ENCODE measurements at regions not wholly inside any gene's neighbourhood (a gene's known extent, or its start where the extent isn't known, plus 50 kb on each side); places are given as distances from the start of the nearest gene placed in this dataset.

- ChIA-PET CTCF (no interaction called here), POLR2A (no interaction called here)
- no peak for TF ChIP-seq CTCF (IDR thresholded peaks at IDR 0.05; ENCODE audit: control extremely low read depth, extremely low read depth, low read depth, missing control alignments)
- DNase-seq (ENCODE audit: extremely low spot score): no peak
These were observed 322.1 kb upstream of the AUTS2 start for GRCh38 chr7:69276011-69276729.

- DNase-seq (ENCODE audit: extremely low spot score): no peak
- CTCF ChIA-PET: no interaction called here
- POLR2A ChIA-PET: no interaction called here
- no peak for TF ChIP-seq CTCF (IDR thresholded peaks at IDR 0.05; ENCODE audit: control extremely low read depth, extremely low read depth, low read depth, missing control alignments)
These were observed 320.9 kb upstream of the AUTS2 start for GRCh38 chr7:69277366-69277765.

- ChIA-PET POLR2A (no interaction called here), CTCF (interaction anchor here (1.2 kb wide), 1 partner anchor 31 kb away, joined by 3 read pairs; no protein-coding TSS in a partner anchor)
- no peak for DNase-seq (ENCODE audit: extremely low spot score)
- no peak for TF ChIP-seq CTCF (IDR thresholded peaks at IDR 0.05; ENCODE audit: control extremely low read depth, extremely low read depth, low read depth, missing control alignments)
These were observed 315.3 kb upstream of the AUTS2 start for GRCh38 chr7:69282946-69283345.

GRCh38 chr7:69283421-69283820, 314.9 kb upstream of the AUTS2 start:
- POLR2A ChIA-PET: no interaction called here
- TF ChIP-seq CTCF (IDR thresholded peaks at IDR 0.05; ENCODE audit: control extremely low read depth, extremely low read depth, low read depth, missing control alignments): no peak
- no peak for DNase-seq (ENCODE audit: extremely low spot score)
- CTCF ChIA-PET: interaction anchor here (1.2 kb wide), 1 partner anchor 31 kb away, joined by 3 read pairs; no protein-coding TSS in a partner anchor

GRCh38 chr7:69285854-69286253, 312.4 kb upstream of the AUTS2 start:
- no peak for DNase-seq (ENCODE audit: extremely low spot score)
- POLR2A ChIA-PET: no interaction called here
- CTCF ChIA-PET: no interaction called here
- TF ChIP-seq CTCF (IDR thresholded peaks at IDR 0.05; ENCODE audit: control extremely low read depth, extremely low read depth, low read depth, missing control alignments): no peak

GRCh38 chr7:69295977-69296376, 302.3 kb upstream of the AUTS2 start:
- POLR2A ChIA-PET: no interaction called here
- CTCF ChIA-PET: no interaction called here
- TF ChIP-seq CTCF (IDR thresholded peaks at IDR 0.05; ENCODE audit: control extremely low read depth, extremely low read depth, low read depth, missing control alignments): no peak
- no peak for DNase-seq (ENCODE audit: extremely low spot score)
